T-helper 2 cell (primary cell): ENCODE measurements at regions not wholly inside any gene's neighbourhood (a gene's known extent, or its start where the extent isn't known, plus 50 kb on each side); places are given as distances from the start of the nearest gene placed in this dataset.
"Not testable (repeated sequence)": the region's sequence is repeated elsewhere in the genome, so short reads cannot be mapped to it uniquely, and the experiment has no call there.

Experiments
- DNase-seq, 5 experiments: peaks; one replicate each; pipeline versions ENCODE4 v3.0.0 to v3.0.0-alpha.2; 2012 to 2022

GRCh38 chr13:99766641-99767045, 204.9 kb downstream of the ZIC5 start:
- no peak for DNase-seq

- no peak for DNase-seq
Observed at GRCh38 chr13:99765869-99766268, 205.7 kb downstream of the ZIC5 start.

- no peak for DNase-seq
Observed at GRCh38 chr13:99760456-99760855, 211.1 kb downstream of the ZIC5 start.

- DNase-seq, result no peak
Observed at GRCh38 chr13:99759163-99759552, 212.4 kb downstream of the ZIC5 start.

GRCh38 chr13:99758460-99759162, 213.0 kb downstream of the ZIC5 start:
- DNase-seq, result no peak

GRCh38 chr13:99757756-99758459, 213.7 kb downstream of the ZIC5 start:
- no peak for DNase-seq

GRCh38 chr13:99756281-99756680, 215.3 kb downstream of the ZIC5 start:
- DNase-seq, result no peak

- DNase-seq, result not testable (repeated sequence)
Observed at GRCh38 chr13:99754750-99755149, 216.8 kb downstream of the ZIC5 start.

- DNase-seq, result no peak
Observed at GRCh38 chr13:99752373-99752772, 219.2 kb downstream of the ZIC5 start.

- DNase-seq, result no peak
Observed at GRCh38 chr13:99751517-99752199, 219.9 kb downstream of the ZIC5 start.

- no peak for DNase-seq
Observed at GRCh38 chr13:99750951-99751350, 220.6 kb downstream of the ZIC5 start.

GRCh38 chr13:99749271-99750019, 222.1 kb downstream of the ZIC5 start:
- no peak for DNase-seq

GRCh38 chr13:99747403-99747710, 224.2 kb downstream of the ZIC5 start:
- no peak for DNase-seq

GRCh38 chr13:99746637-99747402, 224.7 kb downstream of the ZIC5 start:
- no peak for DNase-seq

- no peak for DNase-seq
Observed at GRCh38 chr13:99743094-99743493, 228.5 kb downstream of the ZIC5 start.

- DNase-seq, result no peak
Observed at GRCh38 chr13:99741960-99742359, 229.6 kb downstream of the ZIC5 start.

GRCh38 chr13:99740251-99740979, 231.2 kb downstream of the ZIC5 start:
- peak in 1 of 5 experiments; percentile 22 for DNase-seq

GRCh38 chr13:99738626-99739025, 232.9 kb downstream of the ZIC5 start:
- no peak for DNase-seq

- no peak for DNase-seq
Observed at GRCh38 chr13:99737481-99738245, 233.9 kb downstream of the ZIC5 start.

GRCh38 chr13:99736541-99736940, 235.0 kb downstream of the ZIC5 start:
- DNase-seq, result no peak
